GM18868 (cell line): ENCODE measurements at regions not wholly inside any gene's neighbourhood (a gene's known extent, or its start where the extent isn't known, plus 50 kb on each side); places are given as distances from the start of the nearest gene placed in this dataset.

Experiments used
- ATAC-seq: cut with Tn5 transposase; IDR thresholded peaks from one replicate; pipeline ENCODE4 v1.9.1; 2021; ENCODE audit warnings: mild to moderate bottlenecking, moderate library complexity; ENCODE audit not compliant: unreplicated experiment

- no peak for ATAC-seq
Observed at GRCh38 chr6:118761645-118762044, 110.3 kb upstream of the CEP85L start.

- no peak for ATAC-seq
Observed at GRCh38 chr6:118758946-118759345, 107.6 kb upstream of the CEP85L start.

- no peak for ATAC-seq
Observed at GRCh38 chr6:118755941-118756646, 104.7 kb upstream of the CEP85L start.

- ATAC-seq: no peak
Observed at GRCh38 chr6:118752803-118753202, 101.4 kb upstream of the CEP85L start.

GRCh38 chr6:118751072-118751471 is 99.7 kb upstream of the CEP85L start:
- no peak for ATAC-seq

GRCh38 chr6:118750143-118750542 is 98.8 kb upstream of the CEP85L start:
- no peak for ATAC-seq

GRCh38 chr6:118748311-118749062 is 97.1 kb upstream of the CEP85L start:
- ATAC-seq: no peak

GRCh38 chr6:118746825-118747174 is 95.4 kb upstream of the CEP85L start:
- ATAC-seq: no peak

GRCh38 chr6:118746145-118746824 is 94.9 kb upstream of the CEP85L start:
- peak; percentile 33 for ATAC-seq

GRCh38 chr6:118745156-118745555 is 93.8 kb upstream of the CEP85L start:
- ATAC-seq: no peak

- no peak for ATAC-seq
Observed at GRCh38 chr6:118744261-118744941, 93.0 kb upstream of the CEP85L start.

GRCh38 chr6:118743746-118744145 is 92.4 kb upstream of the CEP85L start:
- ATAC-seq: no peak

GRCh38 chr6:118740372-118740771 is 89.0 kb upstream of the CEP85L start:
- ATAC-seq: no peak

GRCh38 chr6:118739696-118740353 is 88.4 kb upstream of the CEP85L start:
- ATAC-seq: no peak

GRCh38 chr6:118736440-118736839 is 85.0 kb upstream of the CEP85L start:
- no peak for ATAC-seq

- no peak for ATAC-seq
Observed at GRCh38 chr6:118735320-118735719, 83.9 kb upstream of the CEP85L start.

- no peak for ATAC-seq
Observed at GRCh38 chr6:118725944-118726343, 74.6 kb upstream of the CEP85L start.

- peak; percentile 79 for ATAC-seq
Observed at GRCh38 chr6:118724211-118724610, 72.8 kb upstream of the CEP85L start.

- ATAC-seq: no peak
Observed at GRCh38 chr6:118722829-118723813, 71.7 kb upstream of the CEP85L start.

GRCh38 chr6:118720125-118720473 is 68.7 kb upstream of the CEP85L start:
- no peak for ATAC-seq
